Stimulated activated CD4-positive, alpha-beta T cell treated with anti-CD3 and anti-CD28 coated beads, Interleukin-1b, Interleukin-23, amount 100 ng/mL, for 4 hours (primary cell): ENCODE measurements at regions not wholly inside any gene's neighbourhood (a gene's known extent, or its start where the extent isn't known, plus 50 kb on each side); places are given as distances from the start of the nearest gene placed in this dataset.
A peak's percentile ranks its signal among the peaks of the same experiment; 100 is the strongest.

Experiments used
- DNase-seq, 2 donors: peaks; one replicate each; pipeline ENCODE4 v3.0.0-alpha.2; 2020; ENCODE audit warnings: low read depth in 2 of 2

DNA sequence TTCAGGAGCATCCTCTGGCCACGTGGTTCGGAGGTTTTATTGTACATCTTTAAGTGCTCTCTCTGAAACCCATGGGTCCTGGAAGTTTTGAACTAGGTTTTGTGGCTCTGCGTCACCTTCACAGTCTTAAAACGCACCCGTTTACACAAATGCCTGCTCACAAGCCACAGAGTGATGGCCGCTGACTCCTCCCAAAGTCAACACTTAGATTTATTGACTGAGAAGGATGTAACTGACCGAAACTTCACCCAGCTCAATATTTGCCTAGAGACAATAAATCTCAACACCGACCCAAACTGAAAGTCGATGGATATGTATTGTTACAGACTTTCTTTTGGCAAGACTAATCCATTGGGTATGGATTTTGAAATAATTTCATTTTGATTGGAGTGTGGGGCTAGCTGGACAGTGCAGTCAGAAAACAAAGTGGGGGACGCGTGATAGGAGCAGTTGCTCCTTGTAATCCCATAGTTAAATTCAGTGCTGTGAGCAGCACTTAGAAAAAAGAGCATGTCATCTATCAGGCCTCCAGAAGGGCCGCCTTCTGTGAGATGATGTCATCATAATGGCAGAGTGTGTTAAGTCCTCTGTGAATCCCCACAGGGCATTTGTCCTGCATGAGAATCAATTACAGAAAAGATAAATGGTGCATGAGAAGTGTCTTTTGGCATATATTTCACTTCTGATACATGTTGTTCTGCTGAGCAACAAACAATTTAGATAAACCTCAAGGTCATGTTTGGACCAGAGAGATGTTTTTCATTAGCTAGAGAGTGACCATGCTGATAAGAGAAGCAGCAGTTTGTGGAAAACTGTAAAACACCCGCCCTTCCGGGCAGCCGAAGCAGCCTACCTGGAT, 183.7 kb downstream of the INO80D start:
- DNase-seq, result no peak

GRCh38 chr2:205901491-205901890, 184.5 kb downstream of the INO80D start:
- DNase-seq, result no peak

DNA sequence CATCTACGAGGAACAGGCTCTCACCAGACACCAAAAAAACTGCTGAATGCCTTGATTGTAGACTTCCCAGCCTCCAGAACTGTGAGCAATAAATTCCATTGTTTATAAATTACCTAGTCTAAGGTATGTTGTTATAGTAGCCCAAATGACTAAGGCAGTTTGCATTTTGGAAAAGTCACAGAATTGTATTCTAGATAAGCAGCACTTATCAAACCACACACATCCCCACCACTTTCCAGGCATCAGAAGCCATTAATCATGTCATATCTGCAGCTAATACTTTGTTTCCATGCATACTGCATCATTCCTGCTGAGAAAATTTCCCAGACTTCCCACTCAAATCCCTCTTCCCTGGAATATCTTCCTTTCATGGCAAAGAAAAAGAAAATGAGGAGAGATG, 187.2 kb downstream of the INO80D start:
- no peak for DNase-seq

GRCh38 chr2:205895981-205896655, 189.9 kb downstream of the INO80D start:
- DNase-seq, result no peak

- no peak for DNase-seq
Observed at GRCh38 chr2:205892665-205893259, 193.2 kb downstream of the INO80D start.

GRCh38 chr2:205892251-205892655, 193.7 kb downstream of the INO80D start:
- no peak for DNase-seq

DNA sequence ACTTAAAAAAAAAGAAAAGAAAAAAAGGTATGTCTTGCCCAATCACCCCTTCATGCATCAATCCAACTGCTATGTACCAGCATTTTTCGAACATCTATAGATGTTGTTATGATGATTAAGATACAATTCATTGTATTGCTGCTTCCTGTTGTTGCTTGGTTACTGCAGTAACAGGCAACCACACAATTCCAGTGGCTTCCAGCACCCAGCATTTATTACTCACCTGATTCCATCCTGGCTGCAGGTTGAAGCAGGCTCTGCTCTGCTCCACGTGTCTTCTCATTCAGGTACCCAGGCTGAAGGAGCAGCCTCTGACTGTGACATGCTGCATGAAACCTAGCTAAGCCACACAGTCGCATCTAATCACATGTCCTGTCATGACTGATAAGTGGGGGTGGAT, 196.9 kb downstream of the INO80D start:
- no peak for DNase-seq

DNA sequence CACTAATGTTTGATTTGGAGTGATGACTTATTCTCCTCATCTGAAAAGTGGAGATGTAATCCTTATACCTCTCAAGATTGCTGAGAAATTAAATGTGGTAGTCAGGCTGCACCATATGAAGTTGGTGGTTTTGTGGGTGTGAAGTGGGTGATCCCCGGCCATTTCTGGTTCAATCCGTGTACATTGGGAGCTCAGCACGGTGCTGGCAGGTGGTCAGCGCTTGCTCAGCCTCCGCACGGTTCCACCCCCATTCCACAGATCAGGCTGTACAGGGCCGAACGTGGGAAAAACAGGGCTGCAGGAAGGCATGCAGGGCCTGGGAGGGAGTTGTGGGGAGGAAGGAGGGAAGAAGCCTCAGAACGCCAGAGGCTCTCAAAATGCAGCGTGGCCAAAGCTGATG, 198.3 kb downstream of the INO80D start:
- DNase-seq, result no peak

DNA sequence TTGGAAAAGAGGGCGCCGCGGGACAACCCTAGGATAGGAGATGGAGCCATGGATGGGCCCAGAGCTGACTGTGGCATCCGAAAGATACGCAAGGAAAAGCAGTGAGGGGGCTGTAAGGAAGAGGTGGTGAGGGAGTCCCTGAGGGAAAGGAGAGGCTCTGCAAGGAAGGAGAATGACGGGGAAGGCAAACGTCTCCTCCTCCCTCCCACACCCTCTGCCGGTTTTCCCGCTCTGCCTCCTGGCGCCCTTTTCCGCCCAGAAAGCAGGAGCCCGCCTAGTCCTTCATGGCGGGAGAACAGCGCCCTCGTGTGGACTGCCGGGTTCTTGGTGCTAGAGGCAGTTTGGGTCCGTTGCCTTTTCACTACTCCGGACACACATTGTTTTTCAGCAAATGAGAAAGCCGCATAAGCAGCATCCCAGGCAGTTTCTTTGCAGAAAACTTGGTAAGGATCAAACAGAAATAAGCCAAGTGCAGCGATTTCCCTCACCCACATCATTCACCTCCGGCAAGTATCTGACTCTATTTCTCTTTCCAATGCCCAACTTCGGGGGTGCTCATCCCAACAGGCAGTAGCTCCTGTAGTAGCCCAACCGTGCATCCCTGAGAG, 200.4 kb downstream of the INO80D start:
- DNase-seq, result peak; percentile 34 to 49

DNA sequence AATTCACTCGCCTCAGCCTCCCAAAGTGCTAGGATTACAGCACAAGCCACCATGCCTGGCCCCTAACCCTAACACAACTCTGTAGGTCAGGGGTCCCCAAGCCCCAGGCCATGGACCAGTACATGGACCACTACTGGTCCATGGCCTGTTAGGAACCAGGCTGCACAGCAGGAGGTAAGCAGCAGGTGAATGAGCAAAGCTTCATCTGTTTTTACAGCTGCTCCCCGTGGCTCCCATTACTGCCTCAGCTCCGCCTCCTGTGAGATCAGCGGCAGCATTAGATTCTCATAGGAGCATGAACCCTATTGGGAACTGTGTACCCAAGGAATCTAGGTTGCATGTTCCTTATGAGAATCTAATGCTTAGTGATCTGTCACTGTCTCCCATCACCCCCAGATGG, 201.7 kb downstream of the NRP2 start:
- DNase-seq, result no peak

DNA sequence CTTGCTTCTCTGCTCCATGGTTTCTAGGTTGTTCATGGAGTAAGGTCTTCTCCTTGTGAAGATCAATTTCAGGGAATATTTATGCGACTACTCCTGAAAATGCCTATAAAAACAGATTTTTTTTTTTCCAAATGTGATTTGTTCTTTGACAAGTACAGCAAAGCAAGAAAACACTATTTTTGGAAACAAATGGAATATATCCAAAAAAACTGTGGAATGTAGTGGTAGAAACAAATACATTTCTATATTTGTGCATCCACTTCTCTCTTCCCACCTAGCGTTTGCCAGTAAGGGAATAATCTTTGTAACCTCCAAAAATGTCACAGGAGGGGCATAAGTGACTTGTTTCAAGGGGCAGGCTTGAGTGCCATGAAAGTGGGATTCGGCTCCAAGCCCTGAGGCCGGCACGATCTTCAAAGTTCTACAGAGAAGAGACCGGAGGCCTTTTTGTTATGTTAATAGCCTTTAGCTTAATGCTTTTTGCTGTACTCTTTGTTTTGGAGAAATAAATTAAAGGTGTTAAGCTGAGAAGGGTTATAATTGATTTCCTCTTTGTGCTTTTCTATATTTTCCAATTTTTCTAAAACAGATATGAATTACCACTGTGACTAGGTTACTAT, 200.6 kb downstream of the NRP2 start:
- no peak for DNase-seq

DNA sequence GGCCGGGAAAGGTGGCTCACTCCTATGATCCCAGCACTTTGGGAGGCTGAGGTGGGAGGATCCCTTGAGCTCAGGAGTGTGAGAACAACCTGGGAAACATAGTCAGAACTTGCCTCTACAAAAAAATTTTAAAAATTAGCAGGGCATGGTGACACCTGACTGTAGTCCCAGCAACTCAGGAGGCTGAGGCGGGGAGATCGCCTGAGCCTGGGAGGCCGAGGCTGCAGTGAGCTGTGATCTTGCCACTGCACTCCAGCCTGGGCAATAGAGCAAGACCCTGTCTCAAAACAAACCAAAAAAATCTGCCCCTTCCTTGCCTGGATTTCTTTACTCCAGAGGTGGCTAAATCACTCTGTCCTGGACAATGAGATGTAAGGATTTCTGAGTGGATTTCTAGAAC, 197.7 kb downstream of the NRP2 start:
- no peak for DNase-seq

DNA sequence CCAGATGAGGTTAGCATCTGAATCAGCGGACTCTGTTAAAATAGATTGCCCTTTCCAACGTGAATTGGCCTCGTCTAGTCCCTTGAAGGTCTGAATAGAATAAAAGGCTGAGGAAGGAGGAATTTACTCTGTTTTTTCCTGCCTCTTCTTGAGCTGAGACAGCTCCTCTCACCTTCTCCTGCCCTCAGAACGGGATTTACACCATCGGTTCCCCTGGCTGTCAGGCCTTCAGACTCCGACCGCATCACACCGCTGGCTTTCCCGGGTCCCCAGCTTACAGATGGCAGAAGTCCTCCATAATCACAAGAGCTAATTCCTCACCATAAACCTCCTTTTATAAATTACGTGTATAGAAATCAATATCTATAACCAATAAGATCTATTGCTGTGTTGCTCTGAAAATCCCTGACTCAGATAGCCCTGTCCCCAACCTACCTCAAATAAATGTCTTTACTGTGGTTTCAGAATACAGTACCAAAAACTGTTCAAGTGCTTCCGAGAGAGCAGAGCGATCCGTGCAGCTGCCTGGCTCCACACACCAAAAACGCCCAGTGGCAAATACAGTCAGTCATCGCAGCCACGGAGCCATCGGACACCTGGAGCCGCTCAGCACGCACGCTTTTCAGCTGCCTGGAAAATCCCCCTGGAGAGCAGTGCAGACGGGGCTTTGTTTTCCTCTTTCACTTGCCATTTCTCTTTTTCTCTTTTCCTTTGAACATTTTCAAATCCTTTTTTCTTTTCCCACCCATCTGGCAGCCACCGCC, 196.9 kb downstream of the NRP2 start:
- DNase-seq, result no peak

GRCh38 chr2:205877496-205877895, 195.2 kb downstream of the NRP2 start:
- no peak for DNase-seq

DNA sequence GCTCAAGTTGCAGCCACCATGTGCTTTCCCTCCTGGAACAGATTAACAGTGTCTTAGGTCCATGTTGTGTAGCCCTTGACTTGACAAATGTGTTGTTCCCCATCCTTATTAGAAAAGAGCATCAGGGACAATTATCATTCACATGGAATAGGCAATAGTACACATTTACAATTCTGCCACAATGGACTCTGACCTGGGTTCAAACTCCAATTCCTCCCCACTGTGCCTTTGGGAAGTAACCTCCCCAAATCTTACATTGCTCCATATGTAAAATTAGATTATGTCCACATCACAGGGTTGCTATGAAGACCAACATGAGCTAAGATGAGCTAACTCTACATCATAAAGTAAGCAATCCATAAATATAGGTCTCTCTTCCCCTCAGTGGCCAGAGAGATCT, 193.8 kb downstream of the NRP2 start:
- no peak for DNase-seq

DNA sequence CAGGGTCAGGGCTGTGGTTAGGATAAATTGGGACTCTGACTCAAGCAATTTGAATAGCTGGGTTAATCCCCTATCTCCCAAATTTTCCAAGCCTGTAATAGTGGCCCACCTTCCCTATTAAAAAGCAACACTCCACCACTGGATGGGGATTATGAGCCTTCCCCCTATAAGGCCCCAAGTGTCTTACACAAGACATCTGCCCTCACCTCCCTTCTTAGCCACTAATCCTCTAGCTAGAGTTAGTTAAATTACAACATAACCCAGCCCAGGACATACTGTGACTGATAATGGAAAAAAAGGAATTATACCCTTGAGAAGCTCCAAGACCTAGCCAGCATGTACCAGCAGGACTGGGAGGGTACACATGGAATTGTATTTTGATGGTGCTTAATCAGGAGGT, 190.4 kb downstream of the NRP2 start:
- no peak for DNase-seq

- no peak for DNase-seq
Observed at GRCh38 chr2:205869439-205869838, 187.1 kb downstream of the NRP2 start.

DNA sequence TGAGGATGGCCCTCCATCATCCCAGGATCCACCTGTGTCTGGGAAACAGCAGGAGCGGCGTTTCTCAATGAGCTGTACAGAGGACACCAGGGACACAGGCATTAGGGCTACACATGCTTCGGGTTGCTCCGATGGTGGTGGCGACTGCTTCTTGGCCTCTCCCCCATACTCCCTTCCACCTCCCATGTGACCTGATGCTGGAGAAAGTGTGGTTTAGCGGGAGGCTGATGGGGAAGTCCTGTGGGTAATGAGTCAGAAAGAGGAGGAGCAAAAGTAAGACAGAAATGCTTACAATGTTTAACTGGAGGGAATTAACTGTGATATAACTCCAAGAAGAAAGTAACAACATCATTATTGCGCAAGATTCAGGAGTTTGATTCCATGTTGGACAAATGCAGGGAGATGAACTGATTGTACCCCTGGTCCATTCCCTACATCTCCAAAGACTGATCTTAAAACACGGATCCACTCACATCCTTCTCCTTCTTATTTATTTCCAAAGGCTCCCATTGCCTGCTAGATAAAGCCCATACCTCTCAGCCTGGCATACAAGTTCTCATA, 186.6 kb downstream of the NRP2 start:
- no peak for DNase-seq

DNA sequence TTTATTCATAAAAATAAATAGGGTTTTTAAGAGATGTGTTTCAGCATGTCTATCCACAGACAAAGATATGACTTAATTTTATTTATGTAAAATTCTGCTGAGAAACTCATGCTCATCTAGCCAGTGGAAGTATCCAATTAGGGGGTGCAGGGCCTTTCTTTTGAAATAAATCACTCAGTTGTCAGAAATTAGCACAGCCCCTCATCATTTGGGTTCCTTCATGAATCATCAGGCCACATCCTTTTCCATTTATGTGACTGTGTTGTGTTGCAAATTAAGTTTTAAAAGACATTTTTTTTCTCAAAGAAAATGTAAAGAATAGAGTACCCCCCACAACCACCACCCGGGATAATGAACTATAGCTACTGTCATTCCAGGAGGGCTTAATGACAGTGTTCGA, 185.8 kb downstream of the NRP2 start:
- no peak for DNase-seq

DNA sequence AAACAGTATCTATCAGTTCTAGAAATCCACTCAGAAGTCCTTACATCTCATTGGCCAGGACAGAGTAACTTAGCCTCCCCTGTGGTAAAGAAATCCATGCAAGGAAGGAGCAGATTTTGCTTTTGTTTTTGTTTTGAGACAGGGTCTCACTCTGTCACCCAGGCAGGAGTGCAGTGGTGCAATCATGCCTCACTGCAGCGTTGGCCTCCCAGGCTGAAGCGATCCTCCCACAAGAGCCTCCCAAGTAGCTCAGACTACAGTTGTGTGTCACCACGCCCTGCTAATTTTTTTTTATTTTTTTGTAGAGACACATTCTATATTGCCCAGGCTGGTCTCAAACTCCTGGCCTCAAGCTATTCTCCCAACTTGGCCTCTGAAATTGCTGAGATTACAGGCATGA, 185.1 kb downstream of the NRP2 start:
- DNase-seq, result no peak

GRCh38 chr2:205865905-205866441, 183.7 kb downstream of the NRP2 start:
- no peak for DNase-seq
